SK-N-SH treated with all-trans-retinoic acid at 6 μM for 48 hours (cell line): ENCODE measurements at regions not wholly inside any gene's neighbourhood (a gene's known extent, or its start where the extent isn't known, plus 50 kb on each side); places are given as distances from the start of the nearest gene placed in this dataset.
"Not testable (repeated sequence)": the region's sequence is repeated elsewhere in the genome, so short reads cannot be mapped to it uniquely, and the experiment has no call there.

Experiments used
- BACH2 ChIP-seq: fragments of 250-450 bp; sonication (Bioruptor Pico); IDR thresholded peaks from 2 replicates; pipeline ENCODE4 v1.9.0; 2021; ENCODE audit warnings: mild to moderate bottlenecking, borderline replicate concordance
- PPARA ChIP-seq: fragments of 250-450 bp; sonication (Bioruptor Pico); IDR thresholded peaks from 2 replicates; pipeline ENCODE4 v1.5.0; 2020; ENCODE audit warnings: mild to moderate bottlenecking, borderline replicate concordance
- TCF4 ChIP-seq: fragments of 250-450 bp; sonication (Bioruptor Pico); IDR thresholded peaks from 2 replicates; pipeline ENCODE4 v1.8.0; 2021; ENCODE audit warnings: mild to moderate bottlenecking, moderate library complexity, borderline replicate concordance
- TOX ChIP-seq: fragments of 250-450 bp; sonication (Bioruptor Pico); IDR thresholded peaks from 2 replicates; pipeline ENCODE4 v1.8.0; 2021; ENCODE audit warnings: mild to moderate bottlenecking, moderate library complexity, borderline replicate concordance
- ZFP3 ChIP-seq: fragments of 250-450 bp; sonication (Bioruptor Pico); IDR thresholded peaks from 2 replicates; pipeline ENCODE4 v1.5.0; 2020; ENCODE audit warnings: mild to moderate bottlenecking, moderate library complexity
- ZNF70 ChIP-seq: fragments of 450-650 bp; formaldehyde crosslinking; IDR thresholded peaks from 2 replicates; pipeline ENCODE4 v1.5.0; 2020; ENCODE audit warnings: mild to moderate bottlenecking, moderate library complexity
- TF ChIP-seq, protein P1 (sequence below): fragments of 250-450 bp; sonication (Bioruptor Pico); IDR thresholded peaks from 2 replicates; pipeline ENCODE4 v1.8.0; 2020; ENCODE audit warnings: mild to moderate bottlenecking, moderate library complexity, borderline replicate concordance

DNA sequence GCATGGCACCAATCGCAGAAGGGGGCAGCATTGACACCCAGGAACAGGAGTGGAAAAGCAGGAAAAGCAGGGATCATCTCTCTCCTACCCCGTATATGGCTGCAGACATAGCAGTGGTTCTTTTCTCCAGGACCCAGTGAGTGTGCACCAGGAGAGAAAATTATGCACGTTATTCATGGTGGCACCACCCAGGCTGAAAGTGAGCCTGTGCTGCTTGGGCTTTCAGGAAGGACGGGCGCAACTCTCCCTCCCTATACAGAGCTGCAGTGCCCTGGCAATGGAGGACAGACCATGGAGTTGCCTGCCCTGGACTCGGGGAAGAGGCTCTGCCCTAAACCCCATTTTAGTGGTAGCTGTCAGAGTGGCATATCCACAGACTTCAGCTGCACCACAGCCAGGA, 132.1 kb downstream of the PPIAL4A start:
- TF ChIP-seq, protein P1, sequence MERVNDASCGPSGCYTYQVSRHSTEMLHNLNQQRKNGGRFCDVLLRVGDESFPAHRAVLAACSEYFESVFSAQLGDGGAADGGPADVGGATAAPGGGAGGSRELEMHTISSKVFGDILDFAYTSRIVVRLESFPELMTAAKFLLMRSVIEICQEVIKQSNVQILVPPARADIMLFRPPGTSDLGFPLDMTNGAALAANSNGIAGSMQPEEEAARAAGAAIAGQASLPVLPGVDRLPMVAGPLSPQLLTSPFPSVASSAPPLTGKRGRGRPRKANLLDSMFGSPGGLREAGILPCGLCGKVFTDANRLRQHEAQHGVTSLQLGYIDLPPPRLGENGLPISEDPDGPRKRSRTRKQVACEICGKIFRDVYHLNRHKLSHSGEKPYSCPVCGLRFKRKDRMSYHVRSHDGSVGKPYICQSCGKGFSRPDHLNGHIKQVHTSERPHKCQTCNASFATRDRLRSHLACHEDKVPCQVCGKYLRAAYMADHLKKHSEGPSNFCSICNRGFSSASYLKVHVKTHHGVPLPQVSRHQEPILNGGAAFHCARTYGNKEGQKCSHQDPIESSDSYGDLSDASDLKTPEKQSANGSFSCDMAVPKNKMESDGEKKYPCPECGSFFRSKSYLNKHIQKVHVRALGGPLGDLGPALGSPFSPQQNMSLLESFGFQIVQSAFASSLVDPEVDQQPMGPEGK (CRISPR knock-in tag) = not testable (repeated sequence)
- not testable (repeated sequence) for TF ChIP-seq TOX (CRISPR knock-in tag); PPARA; ZNF70; BACH2; TCF4 (CRISPR knock-in tag); ZFP3 (CRISPR knock-in tag)
